Tibial nerve (tissue), 4 donors: ENCODE measurements at regions not wholly inside any gene's neighbourhood (a gene's known extent, or its start where the extent isn't known, plus 50 kb on each side); places are given as distances from the start of the nearest gene placed in this dataset.
"Not testable (repeated sequence)": the region's sequence is repeated elsewhere in the genome, so short reads cannot be mapped to it uniquely, and the experiment has no call there.

Experiments
- DNase-seq, 2 donors: peaks; one replicate each; pipeline ENCODE4 v3.0.0-alpha.2; 2019; ENCODE audit warnings: low spot score in 2 of 2
- H3K27ac ChIP-seq, 4 donors: fragments of 200-600 bp; sonication (generic) in 3 of 4; one replicate each; pipeline ENCODE4 v1.5.1; 2017 to 2019; ENCODE audit warnings: mild to moderate bottlenecking in 1 of 4
- H3K27me3 ChIP-seq, 2 donors: fragments of 200-600 bp; sonication (generic) in 1 of 2; one replicate each; pipeline versions ENCODE4 v1.5.1 to v1.6.0; 2017 to 2019
- H3K36me3 ChIP-seq, 3 donors: fragments of 200-600 bp; sonication (generic); one replicate each; pipeline ENCODE4 v1.5.1; 2018 to 2019
- H3K4me1 ChIP-seq, 4 donors: fragments of 200-600 bp; sonication (generic) in 3 of 4; one replicate each; pipeline ENCODE4 v1.5.1; 2017 to 2019
- H3K4me3 ChIP-seq, 4 donors: fragments of 200-600 bp; sonication (generic) in 3 of 4; one replicate each; pipeline ENCODE4 v1.5.1; 2017 to 2019; ENCODE audit warnings: mild to moderate bottlenecking in 1 of 4, moderate library complexity in 1 of 4
- H3K9me3 ChIP-seq, 4 donors: fragments of 200-600 bp; sonication (generic) in 3 of 4; one replicate each; pipeline ENCODE4 v1.5.1; 2017 to 2019
- EP300 ChIP-seq, 2 donors: sonication (generic); formaldehyde crosslinking; IDR thresholded peaks; one replicate each; pipeline ENCODE4 v1.6.1; 2017; ENCODE audit warnings: antibody characterized with exemption in 2 of 2, mild to moderate bottlenecking in 1 of 2
- POLR2A ChIP-seq, 2 donors: fragments of 450-650 bp; IDR thresholded peaks; one replicate each; pipeline ENCODE4 v1.6.1; 2017; ENCODE audit warnings: antibody characterized with exemption in 2 of 2, mild to moderate bottlenecking in 2 of 2, moderate library complexity in 2 of 2
- WGBS, 2 donors: methylation state at CpG; one replicate each; pipeline ENCODE4 v1.1.5; 2018; 5-methylcytosine and 5-hydroxymethylcytosine counted together
- TF ChIP-seq, protein P1 (sequence below), 5 experiments: fragments of 200-600 bp in 3 of 5; fragments of 450-650 bp in 2 of 5; sonication (generic) in 3 of 5; IDR thresholded peaks; one replicate each; pipeline ENCODE4 v1.5.1; 2016 to 2019; ENCODE audit warnings: antibody characterized with exemption in 5 of 5, mild to moderate bottlenecking in 3 of 5, moderate library complexity in 2 of 5

DNA sequence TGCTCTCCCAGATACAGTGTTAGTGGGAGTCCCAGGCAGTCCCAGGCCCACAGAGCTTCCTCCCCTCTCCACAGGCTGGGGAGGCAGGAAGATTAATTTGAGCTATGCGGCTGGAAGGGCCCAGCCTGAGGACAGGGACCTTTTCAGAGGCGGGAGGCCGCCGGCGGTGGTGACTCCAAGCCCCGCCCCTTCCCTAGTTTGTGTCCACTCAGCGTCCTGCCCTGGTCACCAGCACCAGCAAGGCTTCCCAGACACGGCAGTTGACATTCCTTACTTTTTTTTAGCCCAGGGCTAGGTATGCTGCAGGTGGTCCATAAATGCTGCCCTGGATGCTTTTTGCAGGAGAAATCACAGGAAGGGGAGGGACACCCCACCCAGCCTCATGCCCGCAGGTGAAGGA, 67.7 kb upstream of the LRPAP1 start:
- Histone ChIP-seq H3K36me3 (no peaks in the 10 kb centered on the region), H3K27me3 (peaks cover 0 to under 1% of the 10 kb centered on the region in 2 donors), H3K27ac (no peak overlapping the region), H3K4me3 (no peak overlapping the region), H3K9me3 (peaks cover 0 to 18% (median 0%) of the 10 kb centered on the region in 4 donors), H3K4me1 (no peaks in the 10 kb centered on the region)
- DNase-seq, result no peak
- 26 to 36% methylated on average over 3 to 9 of the region's 9 CpGs for WGBS, 2 donors
- no peak for TF ChIP-seq POLR2A (IDR thresholded peaks at IDR 0.05)
- TF ChIP-seq, protein P1, sequence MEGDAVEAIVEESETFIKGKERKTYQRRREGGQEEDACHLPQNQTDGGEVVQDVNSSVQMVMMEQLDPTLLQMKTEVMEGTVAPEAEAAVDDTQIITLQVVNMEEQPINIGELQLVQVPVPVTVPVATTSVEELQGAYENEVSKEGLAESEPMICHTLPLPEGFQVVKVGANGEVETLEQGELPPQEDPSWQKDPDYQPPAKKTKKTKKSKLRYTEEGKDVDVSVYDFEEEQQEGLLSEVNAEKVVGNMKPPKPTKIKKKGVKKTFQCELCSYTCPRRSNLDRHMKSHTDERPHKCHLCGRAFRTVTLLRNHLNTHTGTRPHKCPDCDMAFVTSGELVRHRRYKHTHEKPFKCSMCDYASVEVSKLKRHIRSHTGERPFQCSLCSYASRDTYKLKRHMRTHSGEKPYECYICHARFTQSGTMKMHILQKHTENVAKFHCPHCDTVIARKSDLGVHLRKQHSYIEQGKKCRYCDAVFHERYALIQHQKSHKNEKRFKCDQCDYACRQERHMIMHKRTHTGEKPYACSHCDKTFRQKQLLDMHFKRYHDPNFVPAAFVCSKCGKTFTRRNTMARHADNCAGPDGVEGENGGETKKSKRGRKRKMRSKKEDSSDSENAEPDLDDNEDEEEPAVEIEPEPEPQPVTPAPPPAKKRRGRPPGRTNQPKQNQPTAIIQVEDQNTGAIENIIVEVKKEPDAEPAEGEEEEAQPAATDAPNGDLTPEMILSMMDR (IDR thresholded peaks at IDR 0.05), result no peak

- Histone ChIP-seq H3K27me3 (peaks cover 0 to 2% of the 10 kb centered on the region in 2 donors), H3K4me1 (no peaks in the 10 kb centered on the region), H3K4me3 (no peak overlapping the region), H3K27ac (no peak overlapping the region), H3K36me3 (no peaks in the 10 kb centered on the region), H3K9me3 (peaks cover 0 to 18% (median 0%) of the 10 kb centered on the region in 4 donors)
- WGBS, 2 donors, result 54 to 83% methylated on average over 5 to 8 of the region's 8 CpGs
- TF ChIP-seq, protein P1 (IDR thresholded peaks at IDR 0.05), result no peak
- no peak for TF ChIP-seq EP300 (IDR thresholded peaks at IDR 0.05)
- no peak for DNase-seq
These were observed 66.5 kb upstream of the LRPAP1 start for GRCh38 chr4:3598695-3599227.

DNA sequence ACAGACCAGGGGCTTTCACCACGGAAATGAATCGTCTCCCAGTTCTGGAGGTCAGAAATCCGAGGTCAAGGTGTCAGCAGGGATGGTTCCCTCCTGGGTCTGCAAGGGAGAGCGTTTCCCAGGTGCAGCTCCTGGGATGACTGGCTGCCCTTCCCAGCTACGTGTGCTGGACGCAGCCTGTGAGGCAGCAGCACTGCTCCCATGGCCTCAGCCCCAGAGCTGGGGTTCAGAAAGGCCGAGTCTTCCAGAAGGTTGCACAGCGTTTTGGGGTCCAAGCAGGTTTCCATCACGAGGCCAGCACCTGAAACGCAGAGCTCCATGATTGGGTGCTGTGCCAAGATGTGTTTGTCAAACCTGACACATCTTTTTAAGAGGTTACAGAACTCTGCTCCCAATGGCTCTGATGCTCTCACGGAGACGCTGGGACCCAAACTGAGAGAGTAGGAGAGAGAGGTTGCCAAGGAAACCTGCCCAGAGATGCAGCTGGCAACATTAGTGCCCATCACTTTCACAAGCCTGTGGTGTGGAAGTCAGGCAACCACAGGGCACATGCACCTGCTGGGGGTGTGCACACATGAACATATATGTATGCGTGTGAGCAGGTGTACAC, 65.8 kb upstream of the LRPAP1 start:
- not testable (repeated sequence) for H3K36me3 ChIP-seq, H3K27me3 ChIP-seq, H3K27ac ChIP-seq, H3K4me1 ChIP-seq, DNase-seq, H3K4me3 ChIP-seq
- WGBS, 2 donors, result 78 to 100% methylated on average over 1 to 11 of the region's 13 CpGs
- peaks cover 0 to 18% (median 0%) of the 10 kb centered on the region in 4 donors for H3K9me3 ChIP-seq

- DNase-seq, H3K27ac ChIP-seq, H3K4me1 ChIP-seq, H3K27me3 ChIP-seq, H3K4me3 ChIP-seq, H3K36me3 ChIP-seq: not testable (repeated sequence)
- peaks cover 0 to 11% (median 0%) of the 10 kb centered on the region in 4 donors for H3K9me3 ChIP-seq
- WGBS, 2 donors, result 69 to 77% methylated on average over 18 to 21 of the region's 23 CpGs
These were observed 64.9 kb upstream of the LRPAP1 start for GRCh38 chr4:3596957-3597733.

- not testable (repeated sequence) for H3K4me1 ChIP-seq, H3K4me3 ChIP-seq, H3K27me3 ChIP-seq, H3K27ac ChIP-seq, H3K36me3 ChIP-seq, H3K9me3 ChIP-seq, DNase-seq
- WGBS, 2 donors, result 69 to 90% methylated on average over 10 to 19 of the region's 27 CpGs
These were observed 63.5 kb upstream of the LRPAP1 start for GRCh38 chr4:3595627-3596291.

DNA sequence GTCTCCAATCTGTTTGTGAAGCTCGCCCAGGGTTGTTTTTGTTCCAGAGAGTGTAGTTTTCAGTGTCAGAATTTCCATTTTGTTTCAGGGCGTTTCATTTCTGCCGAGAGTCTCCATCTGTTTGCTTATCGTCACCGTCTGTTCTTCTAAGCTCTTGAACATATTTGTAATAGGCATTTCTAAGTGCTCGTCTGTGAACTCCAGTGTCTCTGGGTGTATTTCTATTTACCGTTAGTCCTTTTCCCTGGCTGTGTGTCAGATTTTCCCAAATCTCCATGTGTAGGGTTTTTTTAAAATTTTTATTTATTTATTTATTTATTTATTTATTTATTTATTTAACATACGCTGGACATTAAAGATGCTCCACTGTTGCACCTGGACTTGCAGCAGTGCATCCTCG, 62.5 kb upstream of the LRPAP1 start:
- 83 to 86% methylated on average over 9 of the region's 9 CpGs for WGBS, 2 donors
- not testable (repeated sequence) for H3K4me3 ChIP-seq, H3K9me3 ChIP-seq, H3K27me3 ChIP-seq, H3K36me3 ChIP-seq, DNase-seq, H3K4me1 ChIP-seq, H3K27ac ChIP-seq

GRCh38 chr4:3589946-3590924, 58.0 kb upstream of the LRPAP1 start:
- not testable (repeated sequence) for DNase-seq, H3K4me3 ChIP-seq, H3K27me3 ChIP-seq, H3K4me1 ChIP-seq, H3K9me3 ChIP-seq, H3K36me3 ChIP-seq, H3K27ac ChIP-seq
- WGBS, 2 donors, result 53 to 60% methylated on average over 19 to 21 of the region's 21 CpGs

- DNase-seq, result not testable (repeated sequence)
These were observed 57.2 kb upstream of the LRPAP1 start for GRCh38 chr4:3589379-3589778.

DNA sequence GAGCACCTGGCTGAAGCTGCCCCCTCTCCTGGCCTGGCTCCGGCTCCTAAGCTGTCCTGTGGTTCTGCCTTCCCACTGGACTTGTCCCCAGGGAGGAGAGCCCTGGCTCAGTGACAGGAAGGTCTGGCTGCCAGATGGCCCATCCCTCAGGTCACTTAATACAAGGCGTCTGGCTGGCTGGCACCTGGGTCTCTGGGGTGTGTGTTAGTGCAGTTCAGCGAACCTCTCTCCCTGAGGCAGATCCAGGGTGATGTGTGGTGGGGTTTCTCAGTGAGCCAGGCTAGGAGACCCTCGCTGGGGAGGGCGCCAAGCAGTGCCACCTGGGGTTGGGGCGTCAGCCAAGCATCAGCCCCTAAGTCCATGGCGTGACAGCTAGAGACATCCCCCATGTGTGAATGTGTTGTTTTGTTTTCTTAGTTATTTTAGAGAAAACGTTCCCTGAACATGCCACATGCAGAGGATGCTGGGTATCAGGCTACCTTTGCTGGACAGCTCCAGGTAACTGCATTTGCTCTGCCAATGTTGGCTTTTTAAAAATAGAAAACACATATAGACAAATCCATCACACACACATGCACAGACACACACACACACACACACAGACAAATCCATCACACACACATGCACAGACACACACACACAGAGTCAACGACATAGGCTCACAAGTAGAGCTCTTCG, 56.4 kb upstream of the LRPAP1 start:
- H3K27me3 ChIP-seq, H3K36me3 ChIP-seq, DNase-seq, H3K4me1 ChIP-seq, H3K27ac ChIP-seq, H3K9me3 ChIP-seq, H3K4me3 ChIP-seq: not testable (repeated sequence)
- 41 to 54% methylated on average over 7 of the region's 10 CpGs for WGBS, 2 donors

More at GRCh38 chr4:3589379-3589778, 57.2 kb upstream of the LRPAP1 start:
- 83 to 88% methylated on average over 11 of the region's 11 CpGs for WGBS, 2 donors
- not testable (repeated sequence) for H3K4me3 ChIP-seq, H3K36me3 ChIP-seq, H3K9me3 ChIP-seq, H3K27me3 ChIP-seq, H3K4me1 ChIP-seq, H3K27ac ChIP-seq

DNA sequence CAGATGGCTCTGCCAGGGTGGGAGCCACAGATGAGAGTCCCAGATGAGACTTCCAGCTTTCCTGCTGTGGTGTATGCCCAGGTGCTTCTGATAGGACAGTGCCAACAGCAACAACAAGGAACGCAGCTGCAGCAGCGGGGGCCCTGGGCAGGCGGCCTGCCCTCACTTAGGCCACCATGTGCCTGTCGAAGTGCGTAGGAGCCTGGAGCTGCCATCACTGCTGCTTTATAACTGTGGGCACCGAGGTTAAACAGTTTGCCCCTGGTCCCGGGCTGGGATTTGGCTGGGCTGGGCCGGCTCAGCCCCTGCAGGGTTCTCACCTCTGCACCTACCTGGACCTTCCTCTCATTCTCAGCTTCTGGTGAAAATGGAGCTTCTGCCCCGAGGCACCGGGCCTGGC, 54.4 kb upstream of the LRPAP1 start:
- H3K36me3 ChIP-seq, H3K27me3 ChIP-seq, DNase-seq, H3K27ac ChIP-seq, H3K4me3 ChIP-seq, H3K4me1 ChIP-seq, H3K9me3 ChIP-seq: not testable (repeated sequence)
- WGBS, 2 donors, result 88 to 93% methylated on average over 4 to 5 of the region's 10 CpGs
